B cell (primary cell): ENCODE measurements at regions not wholly inside any gene's neighbourhood (a gene's known extent, or its start where the extent isn't known, plus 50 kb on each side); places are given as distances from the start of the nearest gene placed in this dataset.

ENCODE experiments used
- ATAC-seq: fragments of 200-7000 bp; cut with Tn5 transposase; one replicate; pipeline ENCODE4 v1.10.0; 2021; ENCODE audit warnings: low read depth, mild to moderate bottlenecking, moderate number of reproducible peaks, moderate library complexity
- CTCF ChIA-PET: fragments of 350-600 bp; sonication (Branson Sonifier 250); formaldehyde crosslinking; loops from one replicate; lab custom pipeline; 2021; ENCODE audit warnings: antibody characterized with exemption, inconsistent platforms; lab: Charles Lee
- POLR2A ChIA-PET: fragments of 350-600 bp; sonication (Branson Sonifier 250); formaldehyde crosslinking; loops from one replicate; lab custom pipeline; 2021; ENCODE audit warnings: antibody characterized with exemption; lab: Charles Lee
- DNase-seq: peaks from one replicate; pipeline ENCODE4 v3.0.0; 2013
- H2AFZ ChIP-seq: 2 replicates; pipeline ENCODE4 v1.6.1; 2012; ENCODE audit warnings: mild to moderate bottlenecking, low read depth, low read length; ENCODE audit not compliant: insufficient read depth, poor library complexity, severe bottlenecking
- H3K27ac ChIP-seq, 2 donors: 1 replicate in 1 of 2; 2 replicates in 1 of 2; pipeline ENCODE4 v1.5.1; 2012 to 2013; ENCODE audit warnings: low read length in 2 of 2, mild to moderate bottlenecking in 2 of 2, moderate library complexity in 1 of 2
- H3K27me3 ChIP-seq, 4 experiments: fragments of 200-600 bp in 1 of 4; sonication (generic) in 1 of 4; replicated peaks in 1 of 4; 1 replicate in 2 of 4; 2 replicates in 2 of 4; pipeline versions ENCODE4 v1.6.1 to v1.7.0; 2013 to 2016; ENCODE audit warnings: low read length in 3 of 4, mild to moderate bottlenecking in 2 of 4, mixed read lengths in 1 of 4, moderate library complexity in 1 of 4; ENCODE audit not compliant: insufficient read depth in 4 of 4, control insufficient read depth in 3 of 4; ENCODE audit errors: control extremely low read depth in 1 of 4
- H3K36me3 ChIP-seq, 2 experiments: replicated peaks in 1 of 2; 1 replicate in 1 of 2; 2 replicates in 1 of 2; pipeline versions ENCODE4 v1.6.1 to v1.7.1; 2013; ENCODE audit warnings: low read length in 1 of 2; ENCODE audit not compliant: insufficient read depth in 2 of 2, control insufficient read depth in 1 of 2; ENCODE audit errors: control extremely low read depth in 1 of 2, extremely low read depth in 1 of 2
- H3K4me1 ChIP-seq, 2 donors: fragments of 200-600 bp in 1 of 2; sonication (generic) in 1 of 2; 1 replicate in 1 of 2; 2 replicates in 1 of 2; pipeline versions ENCODE4 v1.5.1 to v1.6.1; 2013 to 2017; ENCODE audit warnings: low read length in 2 of 2; ENCODE audit not compliant: control insufficient read depth in 2 of 2, insufficient read depth in 2 of 2
- H3K4me2 ChIP-seq: replicated peaks from 2 replicates; pipeline ENCODE3; 2012; ENCODE audit warnings: mild to moderate bottlenecking, low read depth, low read length; ENCODE audit not compliant: poor library complexity, severe bottlenecking
- H3K4me3 ChIP-seq, 5 experiments: fragments of 200-600 bp in 1 of 5; sonication (generic) in 1 of 5; 1 replicate in 3 of 5; 2 replicates in 2 of 5; pipeline versions ENCODE4 v1.5.1 to v1.7.0; 2011 to 2016; ENCODE audit warnings: low read length in 4 of 5, mild to moderate bottlenecking in 4 of 5, low read depth in 2 of 5, control low read depth in 1 of 5, moderate library complexity in 1 of 5; ENCODE audit not compliant: insufficient read depth in 1 of 5; ENCODE audit errors: control extremely low read depth in 1 of 5, extremely low read depth in 1 of 5
- H3K79me2 ChIP-seq: fragments of 200-600 bp; sonication (generic); one replicate; pipeline ENCODE4 v1.6.0; 2016; ENCODE audit warnings: low read length; ENCODE audit not compliant: control insufficient read depth, insufficient read depth
- H3K9ac ChIP-seq: fragments of 200-600 bp; sonication (generic); 2 replicates; pipeline ENCODE4 v1.6.1; 2017; ENCODE audit warnings: mild to moderate bottlenecking, low read length, moderate library complexity
- H3K9me3 ChIP-seq, 3 donors: one replicate each; pipeline versions ENCODE4 v1.6.1 to v1.7.1; 2013; ENCODE audit warnings: low read length in 2 of 3; ENCODE audit not compliant: control insufficient read depth in 2 of 3, insufficient read depth in 1 of 3; ENCODE audit errors: control extremely low read depth in 1 of 3
- H4K20me1 ChIP-seq: 2 replicates; pipeline ENCODE4 v1.6.0; 2012; ENCODE audit warnings: mild to moderate bottlenecking, low read length; ENCODE audit not compliant: insufficient read depth, control insufficient read depth, poor library complexity, severe bottlenecking
- H3K27ac Mint-ChIP-seq: one replicate; pipeline ENCODE4 v1.8.0; 2021; ENCODE audit warnings: mixed read lengths
- H3K27me3 Mint-ChIP-seq: one replicate; pipeline ENCODE4 v1.8.0; 2021; ENCODE audit warnings: mixed read lengths
- H3K4me1 Mint-ChIP-seq: one replicate; pipeline ENCODE4 v1.8.0; 2021; ENCODE audit warnings: mixed read lengths
- H3K4me3 Mint-ChIP-seq: one replicate; pipeline ENCODE4 v1.8.0; 2021; ENCODE audit warnings: mixed read lengths
- H3K9me3 Mint-ChIP-seq: one replicate; pipeline ENCODE4 v1.8.0; 2022; ENCODE audit warnings: mixed read lengths; ENCODE audit not compliant: insufficient read depth
- CTCF ChIP-seq: fragments of 200-600 bp; IDR thresholded peaks from one replicate; pipeline ENCODE4 v1.8.0; 2022; ENCODE audit warnings: antibody characterized with exemption, mild to moderate bottlenecking
- EZH2 ChIP-seq: IDR thresholded peaks from 2 replicates; pipeline ENCODE4 v1.6.1; 2012; ENCODE audit warnings: borderline replicate concordance, low read depth, mild to moderate bottlenecking, moderate library complexity, low read length; ENCODE audit not compliant: insufficient read depth, poor library complexity, severe bottlenecking
- WGBS: methylation state at CpG from one replicate; pipeline ENCODE4 v1.1.5; 2013; ENCODE audit warnings: missing lambda C conversion rate; ENCODE audit not compliant: insufficient coverage; 5-methylcytosine and 5-hydroxymethylcytosine counted together
- intact Hi-C: fragments of 100-400 bp; cut with micrococcal nuclease; formaldehyde crosslinking; loops from one replicate; pipeline ENCODE4 v1.10.0; 2022

GRCh38 chr1:221805121-221805520 lies 63.2 kb upstream of the DUSP10 start:
- intact Hi-C loops = no loop called here
- Histone ChIP-seq H4K20me1 (no peaks in the 10 kb centered on the region), H3K79me2 (no peaks in the 10 kb centered on the region), H2AFZ (no peak overlapping the region), H3K27me3 (no peaks in the 10 kb centered on the region), H3K9me3 (peaks cover 0 to 2% (median 0%) of the 10 kb centered on the region in 3 donors), H3K4me2 (no peak overlapping the region), H3K9ac (no peak overlapping the region), H3K4me1 (peaks cover 34 to 36% of the 10 kb centered on the region in 2 donors), H3K36me3 (no peaks in the 10 kb centered on the region), H3K4me3 (no peak overlapping the region), H3K27ac (no peak overlapping the region)
- Mint-ChIP-seq H3K9me3 (no peaks in the 10 kb centered on the region), H3K4me3 (no peak overlapping the region), H3K4me1 (peaks cover 66% of the 10 kb centered on the region), H3K27me3 (no peaks in the 10 kb centered on the region), H3K27ac (no peak overlapping the region)
- WGBS = no CpG with 5 or more reads among the region's 1 CpG
- ChIA-PET CTCF (no interaction called here), POLR2A (no interaction called here)
- TF ChIP-seq CTCF = no peak
- no peak for TF ChIP-seq EZH2
- ATAC-seq = no peak
- no peak for DNase-seq

GRCh38 chr1:221804303-221804702 lies 62.4 kb upstream of the DUSP10 start:
- 58% methylated on average over 2 of the region's 3 CpGs for WGBS
- TF ChIP-seq CTCF = no peak
- no peak for TF ChIP-seq EZH2
- no peak for ATAC-seq

More at GRCh38 chr1:221804303-221804702, 62.4 kb upstream of the DUSP10 start:
- H3K79me2 ChIP-seq = no peaks in the 10 kb centered on the region
- no peak overlapping the region for H2AFZ ChIP-seq
- no peak overlapping the region for H3K4me2 ChIP-seq
- no peaks in the 10 kb centered on the region for H3K27me3 ChIP-seq
- no peak overlapping the region for H3K4me3 Mint-ChIP-seq
- H3K36me3 ChIP-seq = no peaks in the 10 kb centered on the region
- no peak for DNase-seq
- no peaks in the 10 kb centered on the region for H3K27me3 Mint-ChIP-seq
- no peak overlapping the region for H3K27ac Mint-ChIP-seq
- H3K9ac ChIP-seq = no peak overlapping the region
- no peak overlapping the region for H3K27ac ChIP-seq
- peaks cover 26 to 28% of the 10 kb centered on the region in 2 donors for H3K4me1 ChIP-seq
- intact Hi-C loops = no loop called here
- H4K20me1 ChIP-seq = no peaks in the 10 kb centered on the region
- H3K4me3 ChIP-seq = no peak overlapping the region
- H3K4me1 Mint-ChIP-seq = peaks cover 58% of the 10 kb centered on the region
- peaks cover 0 to 5% (median 4%) of the 10 kb centered on the region in 3 donors for H3K9me3 ChIP-seq
- ChIA-PET POLR2A (interaction anchor here (0.7 kb wide), 1 partner anchor 61 kb away, joined by 3 read pairs; no protein-coding TSS in a partner anchor), CTCF (no interaction called here)
- peaks cover 3% of the 10 kb centered on the region for H3K9me3 Mint-ChIP-seq
